HEK293 (cell line): ENCODE measurements at regions not wholly inside any gene's neighbourhood (a gene's known extent, or its start where the extent isn't known, plus 50 kb on each side); places are given as distances from the start of the nearest gene placed in this dataset.

Source experiments
- CTCF ChIA-PET: fragments of 350-600 bp; formaldehyde crosslinking; extraction: SDS; loops from one replicate; lab custom pipeline; 2021; ENCODE audit warnings: antibody characterized with exemption; lab: Yijun Ruan, JAX
- POLR2A ChIA-PET: fragments of 300-600 bp; formaldehyde crosslinking; extraction: SDS; loops from one replicate; lab custom pipeline; 2020; ENCODE audit warnings: antibody characterized with exemption, inconsistent platforms; lab: Yijun Ruan, JAX
- H3K27ac ChIP-seq: fragments of 200-500 bp; sonication (Bioruptor generic); 2 replicates; pipeline ENCODE4 v1.5.1; 2014; ENCODE audit warnings: low read depth, low read length, control low read depth, inconsistent platforms; ENCODE audit errors: extremely low read depth
- H3K36me3 ChIP-seq, 2 experiments: fragments of 200-500 bp in 1 of 2; sonication (Bioruptor generic) in 1 of 2; 1 replicate in 1 of 2; 2 replicates in 1 of 2; pipeline ENCODE4 v1.5.1; 2014 to 2017; ENCODE audit warnings: inconsistent platforms in 2 of 2, low read length in 2 of 2; ENCODE audit not compliant: control insufficient read depth in 2 of 2, insufficient read depth in 1 of 2
- H3K4me1 ChIP-seq: fragments of 200-500 bp; sonication (Bioruptor generic); 2 replicates; pipeline ENCODE4 v1.5.1; 2014; ENCODE audit warnings: mild to moderate bottlenecking, low read length, inconsistent platforms; ENCODE audit not compliant: control insufficient read depth, insufficient read depth
- H3K4me3 ChIP-seq: 2 replicates; pipeline ENCODE4 v1.5.1; 2011; ENCODE audit warnings: low read depth, mild to moderate bottlenecking, control low read depth, low read length, moderate library complexity
- H3K9me3 ChIP-seq: fragments of 200-500 bp; sonication (Bioruptor generic); 2 replicates; pipeline ENCODE4 v1.5.1; 2014; ENCODE audit warnings: low read depth, low read length, inconsistent platforms; ENCODE audit not compliant: control insufficient read depth, insufficient read depth
- KLF10 ChIP-seq: fragments of 450-650 bp; IDR thresholded peaks from 2 replicates; pipeline ENCODE4 v1.5.1; 2018; ENCODE audit warnings: missing biosample characterization, mild to moderate bottlenecking, missing genetic modification characterization
- KLF7 ChIP-seq: fragments of 450-650 bp; formaldehyde crosslinking; IDR thresholded peaks from 2 replicates; pipeline ENCODE4 v1.5.1; 2016; ENCODE audit warnings: missing biosample characterization, missing genetic modification characterization, borderline replicate concordance
- MYNN ChIP-seq: fragments of 450-650 bp; formaldehyde crosslinking; IDR thresholded peaks from 2 replicates; pipeline ENCODE4 v1.5.1; 2016; ENCODE audit warnings: missing biosample characterization, missing genetic modification characterization, borderline replicate concordance
- REPIN1 ChIP-seq: fragments of 450-650 bp; formaldehyde crosslinking; IDR thresholded peaks from 2 replicates; pipeline ENCODE4 v1.5.1; 2017; ENCODE audit warnings: missing biosample characterization, missing genetic modification characterization, low read depth
- ZBTB21 ChIP-seq: fragments of 450-650 bp; formaldehyde crosslinking; IDR thresholded peaks from 2 replicates; pipeline ENCODE4 v1.5.1; 2017; ENCODE audit warnings: missing biosample characterization, missing genetic modification characterization
- ZFP37 ChIP-seq: fragments of 450-650 bp; formaldehyde crosslinking; IDR thresholded peaks from 2 replicates; pipeline ENCODE4 v1.5.1; 2016; ENCODE audit warnings: missing biosample characterization, missing genetic modification characterization
- ZFP41 ChIP-seq: fragments of 450-650 bp; formaldehyde crosslinking; IDR thresholded peaks from 2 replicates; pipeline ENCODE4 v1.5.1; 2016; ENCODE audit warnings: missing biosample characterization, missing genetic modification characterization, borderline replicate concordance
- ZNF10 ChIP-seq: fragments of 450-650 bp; formaldehyde crosslinking; IDR thresholded peaks from 2 replicates; pipeline ENCODE4 v1.5.1; 2017; ENCODE audit warnings: missing biosample characterization, missing genetic modification characterization
- ZNF112 ChIP-seq: fragments of 450-650 bp; formaldehyde crosslinking; IDR thresholded peaks from 2 replicates; pipeline ENCODE4 v1.5.0; 2017; ENCODE audit warnings: missing biosample characterization, missing genetic modification characterization
- ZNF132 ChIP-seq: fragments of 450-650 bp; formaldehyde crosslinking; IDR thresholded peaks from 2 replicates; pipeline ENCODE4 v1.5.1; 2017; ENCODE audit warnings: missing biosample characterization, missing genetic modification characterization, borderline replicate concordance
- ZNF138 ChIP-seq: fragments of 450-650 bp; formaldehyde crosslinking; IDR thresholded peaks from 2 replicates; pipeline ENCODE4 v1.5.1; 2016; ENCODE audit warnings: missing biosample characterization, missing genetic modification characterization, borderline replicate concordance
- ZNF16 ChIP-seq: fragments of 450-650 bp; formaldehyde crosslinking; IDR thresholded peaks from 2 replicates; pipeline ENCODE4 v1.5.1; 2016; ENCODE audit warnings: low read depth, missing biosample characterization, missing genetic modification characterization
- ZNF169 ChIP-seq: fragments of 450-650 bp; formaldehyde crosslinking; IDR thresholded peaks from 2 replicates; pipeline ENCODE4 v1.5.1; 2016; ENCODE audit warnings: missing biosample characterization, missing genetic modification characterization
- ZNF211 ChIP-seq: fragments of 450-650 bp; formaldehyde crosslinking; IDR thresholded peaks from 2 replicates; pipeline ENCODE4 v1.5.1; 2016; ENCODE audit warnings: low read depth, missing biosample characterization, missing genetic modification characterization
- ZNF23 ChIP-seq: fragments of 450-650 bp; formaldehyde crosslinking; IDR thresholded peaks from 2 replicates; pipeline ENCODE4 v1.5.1; 2016; ENCODE audit warnings: missing biosample characterization, missing genetic modification characterization, borderline replicate concordance
- ZNF24 ChIP-seq: fragments of 450-650 bp; formaldehyde crosslinking; IDR thresholded peaks from 2 replicates; pipeline ENCODE4 v1.5.1; 2016; ENCODE audit warnings: missing biosample characterization, missing genetic modification characterization
- ZNF292 ChIP-seq: fragments of 450-650 bp; formaldehyde crosslinking; IDR thresholded peaks from 2 replicates; pipeline ENCODE4 v1.5.1; 2016; ENCODE audit warnings: low read depth, missing biosample characterization, missing genetic modification characterization, borderline replicate concordance
- ZNF354C ChIP-seq: fragments of 450-650 bp; formaldehyde crosslinking; IDR thresholded peaks from 2 replicates; pipeline ENCODE4 v1.5.1; 2016; ENCODE audit warnings: missing biosample characterization, missing genetic modification characterization, low read depth, borderline replicate concordance
- ZNF621 ChIP-seq: fragments of 450-650 bp; formaldehyde crosslinking; IDR thresholded peaks from 2 replicates; pipeline ENCODE4 v1.5.1; 2017; ENCODE audit warnings: missing biosample characterization, missing genetic modification characterization
- ZNF677 ChIP-seq: fragments of 450-650 bp; IDR thresholded peaks from 2 replicates; pipeline ENCODE4 v1.5.0; 2018; ENCODE audit warnings: missing biosample characterization, mild to moderate bottlenecking, missing genetic modification characterization, moderate library complexity
- ZNF777 ChIP-seq: fragments of 450-650 bp; formaldehyde crosslinking; IDR thresholded peaks from 2 replicates; pipeline ENCODE4 v1.5.1; 2017; ENCODE audit warnings: missing biosample characterization, missing genetic modification characterization, borderline replicate concordance
- ZNF785 ChIP-seq: fragments of 450-650 bp; formaldehyde crosslinking; IDR thresholded peaks from 2 replicates; pipeline ENCODE4 v1.5.1; 2016; ENCODE audit warnings: missing biosample characterization, missing genetic modification characterization
- ZNF843 ChIP-seq: fragments of 450-650 bp; formaldehyde crosslinking; IDR thresholded peaks from 2 replicates; pipeline ENCODE4 v1.5.1; 2016; ENCODE audit warnings: missing biosample characterization, missing genetic modification characterization
- TF ChIP-seq, protein P1 (sequence below): fragments of 450-650 bp; formaldehyde crosslinking; IDR thresholded peaks from 2 replicates; pipeline ENCODE4 v1.5.1; 2016; ENCODE audit warnings: missing biosample characterization, missing genetic modification characterization
- TF ChIP-seq, protein P2 (sequence below): fragments of 450-650 bp; formaldehyde crosslinking; IDR thresholded peaks from 2 replicates; pipeline ENCODE4 v1.5.1; 2017; ENCODE audit warnings: missing biosample characterization, missing genetic modification characterization
- TF ChIP-seq, protein P3 (sequence below): fragments of 450-650 bp; formaldehyde crosslinking; IDR thresholded peaks from 2 replicates; pipeline ENCODE4 v1.5.1; 2016; ENCODE audit warnings: missing biosample characterization, missing genetic modification characterization
- TF ChIP-seq, protein P4 (sequence below): fragments of 450-650 bp; formaldehyde crosslinking; IDR thresholded peaks from 2 replicates; pipeline ENCODE4 v1.5.1; 2017; ENCODE audit warnings: missing biosample characterization, missing genetic modification characterization

DNA sequence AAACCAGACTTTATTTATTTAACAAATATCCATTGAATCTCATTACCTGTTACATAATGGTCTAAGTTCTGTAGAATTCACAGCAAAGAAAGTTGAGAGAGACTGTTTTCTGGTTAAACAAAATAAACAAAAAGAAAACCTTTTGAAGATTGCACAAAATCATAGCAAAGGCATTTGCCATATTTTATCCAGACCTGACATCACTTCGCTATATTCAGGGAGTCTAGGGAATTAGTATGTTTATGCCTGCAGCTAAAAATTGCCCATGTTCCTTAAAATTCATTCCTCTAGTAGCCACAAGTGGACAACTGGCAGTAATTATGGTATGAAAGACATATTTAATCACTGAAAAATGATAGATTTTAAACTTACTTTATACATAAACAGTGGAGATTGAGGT lies 577.0 kb upstream of the DAB2 start:
- H3K27ac ChIP-seq = no peak overlapping the region
- ChIA-PET CTCF (no interaction called here), POLR2A (no interaction called here)

DNA sequence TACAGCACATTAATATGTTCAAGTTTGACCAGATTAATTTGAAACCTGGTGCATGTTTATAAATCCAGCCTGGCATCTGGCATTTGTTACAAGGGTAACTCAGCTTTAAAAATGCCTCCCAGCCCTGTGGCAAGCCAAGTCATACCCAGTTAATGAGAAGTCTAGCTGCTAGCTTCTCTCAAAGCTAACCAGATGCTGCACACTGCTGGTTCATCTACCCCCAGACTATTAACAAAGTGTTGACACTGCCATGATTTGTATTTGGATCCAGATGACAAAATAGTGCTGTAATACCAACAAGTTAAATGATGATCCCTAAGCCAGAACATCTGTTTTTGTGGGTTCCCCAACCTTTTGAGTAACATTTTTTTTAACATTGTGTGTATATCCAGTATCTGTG lies 573.7 kb upstream of the DAB2 start:
- no peaks in the 10 kb centered on the region for H3K36me3 ChIP-seq
- TF ChIP-seq ZNF23 (tag by site-specific recombination) = no peak
- no peak for TF ChIP-seq ZNF169 (tag by site-specific recombination)
- no peak for TF ChIP-seq MYNN
- TF ChIP-seq, protein P1, sequence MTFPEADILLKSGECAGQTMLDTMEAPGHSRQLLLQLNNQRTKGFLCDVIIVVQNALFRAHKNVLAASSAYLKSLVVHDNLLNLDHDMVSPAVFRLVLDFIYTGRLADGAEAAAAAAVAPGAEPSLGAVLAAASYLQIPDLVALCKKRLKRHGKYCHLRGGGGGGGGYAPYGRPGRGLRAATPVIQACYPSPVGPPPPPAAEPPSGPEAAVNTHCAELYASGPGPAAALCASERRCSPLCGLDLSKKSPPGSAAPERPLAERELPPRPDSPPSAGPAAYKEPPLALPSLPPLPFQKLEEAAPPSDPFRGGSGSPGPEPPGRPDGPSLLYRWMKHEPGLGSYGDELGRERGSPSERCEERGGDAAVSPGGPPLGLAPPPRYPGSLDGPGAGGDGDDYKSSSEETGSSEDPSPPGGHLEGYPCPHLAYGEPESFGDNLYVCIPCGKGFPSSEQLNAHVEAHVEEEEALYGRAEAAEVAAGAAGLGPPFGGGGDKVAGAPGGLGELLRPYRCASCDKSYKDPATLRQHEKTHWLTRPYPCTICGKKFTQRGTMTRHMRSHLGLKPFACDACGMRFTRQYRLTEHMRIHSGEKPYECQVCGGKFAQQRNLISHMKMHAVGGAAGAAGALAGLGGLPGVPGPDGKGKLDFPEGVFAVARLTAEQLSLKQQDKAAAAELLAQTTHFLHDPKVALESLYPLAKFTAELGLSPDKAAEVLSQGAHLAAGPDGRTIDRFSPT (tag by site-specific recombination) = no peak
- TF ChIP-seq REPIN1 (tag by site-specific recombination) = no peak
- no peak for TF ChIP-seq KLF10 (tag by site-specific recombination)
- TF ChIP-seq ZNF354C (tag by site-specific recombination) = no peak
- TF ChIP-seq, protein P2, sequence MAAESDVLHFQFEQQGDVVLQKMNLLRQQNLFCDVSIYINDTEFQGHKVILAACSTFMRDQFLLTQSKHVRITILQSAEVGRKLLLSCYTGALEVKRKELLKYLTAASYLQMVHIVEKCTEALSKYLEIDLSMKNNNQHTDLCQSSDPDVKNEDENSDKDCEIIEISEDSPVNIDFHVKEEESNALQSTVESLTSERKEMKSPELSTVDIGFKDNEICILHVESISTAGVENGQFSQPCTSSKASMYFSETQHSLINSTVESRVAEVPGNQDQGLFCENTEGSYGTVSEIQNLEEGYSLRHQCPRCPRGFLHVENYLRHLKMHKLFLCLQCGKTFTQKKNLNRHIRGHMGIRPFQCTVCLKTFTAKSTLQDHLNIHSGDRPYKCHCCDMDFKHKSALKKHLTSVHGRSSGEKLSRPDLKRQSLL (tag by site-specific recombination) = no peak
- no peak for TF ChIP-seq ZNF677 (tag by site-specific recombination)
- no peak for TF ChIP-seq ZNF777 (tag by site-specific recombination)
- TF ChIP-seq ZNF292 (tag by site-specific recombination) = no peak
- TF ChIP-seq ZNF10 (tag by site-specific recombination) = no peak
- TF ChIP-seq, protein P3, sequence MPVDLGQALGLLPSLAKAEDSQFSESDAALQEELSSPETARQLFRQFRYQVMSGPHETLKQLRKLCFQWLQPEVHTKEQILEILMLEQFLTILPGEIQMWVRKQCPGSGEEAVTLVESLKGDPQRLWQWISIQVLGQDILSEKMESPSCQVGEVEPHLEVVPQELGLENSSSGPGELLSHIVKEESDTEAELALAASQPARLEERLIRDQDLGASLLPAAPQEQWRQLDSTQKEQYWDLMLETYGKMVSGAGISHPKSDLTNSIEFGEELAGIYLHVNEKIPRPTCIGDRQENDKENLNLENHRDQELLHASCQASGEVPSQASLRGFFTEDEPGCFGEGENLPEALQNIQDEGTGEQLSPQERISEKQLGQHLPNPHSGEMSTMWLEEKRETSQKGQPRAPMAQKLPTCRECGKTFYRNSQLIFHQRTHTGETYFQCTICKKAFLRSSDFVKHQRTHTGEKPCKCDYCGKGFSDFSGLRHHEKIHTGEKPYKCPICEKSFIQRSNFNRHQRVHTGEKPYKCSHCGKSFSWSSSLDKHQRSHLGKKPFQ (tag by site-specific recombination) = no peak
- TF ChIP-seq ZFP37 (tag by site-specific recombination) = no peak
- no peak for TF ChIP-seq ZNF621 (tag by site-specific recombination)
- no peak for TF ChIP-seq ZNF16 (tag by site-specific recombination)
- TF ChIP-seq ZNF112 (tag by site-specific recombination) = no peak
- no peak for TF ChIP-seq ZNF24
- no peak for TF ChIP-seq ZNF132
- no peak for TF ChIP-seq ZNF138
- no peaks in the 10 kb centered on the region for H3K4me1 ChIP-seq
- H3K4me3 ChIP-seq = no peak overlapping the region
- no peaks in the 10 kb centered on the region for H3K9me3 ChIP-seq
- CTCF ChIA-PET = no interaction called here
- POLR2A ChIA-PET = no interaction called here
- no peak overlapping the region for H3K27ac ChIP-seq

More for the DNA sequence above, 577.0 kb upstream of the DAB2 start:
- Histone ChIP-seq H3K4me3 (no peak overlapping the region), H3K36me3 (no peaks in the 10 kb centered on the region), H3K9me3 (no peaks in the 10 kb centered on the region; the same call in 1 of the 2 replicates), H3K4me1 (no peaks in the 10 kb centered on the region)
- no peak for TF ChIP-seq ZNF211 (tag by site-specific recombination)
- TF ChIP-seq, protein P4, sequence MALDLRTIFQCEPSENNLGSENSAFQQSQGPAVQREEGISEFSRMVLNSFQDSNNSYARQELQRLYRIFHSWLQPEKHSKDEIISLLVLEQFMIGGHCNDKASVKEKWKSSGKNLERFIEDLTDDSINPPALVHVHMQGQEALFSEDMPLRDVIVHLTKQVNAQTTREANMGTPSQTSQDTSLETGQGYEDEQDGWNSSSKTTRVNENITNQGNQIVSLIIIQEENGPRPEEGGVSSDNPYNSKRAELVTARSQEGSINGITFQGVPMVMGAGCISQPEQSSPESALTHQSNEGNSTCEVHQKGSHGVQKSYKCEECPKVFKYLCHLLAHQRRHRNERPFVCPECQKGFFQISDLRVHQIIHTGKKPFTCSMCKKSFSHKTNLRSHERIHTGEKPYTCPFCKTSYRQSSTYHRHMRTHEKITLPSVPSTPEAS (tag by site-specific recombination) = no peak
- TF ChIP-seq ZFP41 (tag by site-specific recombination) = no peak
- no peak for TF ChIP-seq KLF7 (tag by site-specific recombination)
- TF ChIP-seq ZNF785 (tag by site-specific recombination) = no peak
- TF ChIP-seq ZBTB21 (tag by site-specific recombination) = no peak
- no peak for TF ChIP-seq ZNF843
